K562 (cell line): ENCODE measurements at regions not wholly inside any gene's neighbourhood (a gene's known extent, or its start where the extent isn't known, plus 50 kb on each side); places are given as distances from the start of the nearest gene placed in this dataset.
A peak's percentile ranks its signal among the peaks of the same experiment; 100 is the strongest.

ENCODE experiments used
- ATF4 ChIP-seq: fragments of 450-650 bp; formaldehyde crosslinking; IDR thresholded peaks from 2 replicates; pipeline ENCODE4 v1.4.0; 2022; ENCODE audit warnings: mild to moderate bottlenecking, moderate library complexity
- BCOR ChIP-seq: fragments of 450-650 bp; IDR thresholded peaks from 2 replicates; pipeline ENCODE4 v1.6.1; 2016
- BRD9 ChIP-seq: fragments of 450-650 bp; IDR thresholded peaks from 2 replicates; pipeline ENCODE4 v1.6.1; 2018; ENCODE audit warnings: low read depth; ENCODE audit not compliant: partially characterized antibody
- CHD1 ChIP-seq: fragments of 200-600 bp; sonication (generic); IDR thresholded peaks from one replicate; pipeline ENCODE4 v1.6.1; 2012; ENCODE audit warnings: mild to moderate bottlenecking, moderate library complexity, low read length, inconsistent platforms
- EGR1 ChIP-seq: fragments of 450-650 bp; conservative IDR thresholded peaks from 2 replicates; pipeline ENCODE4 v1.6.1; 2017; ENCODE audit warnings: mild to moderate bottlenecking
- EP400 ChIP-seq: fragments of 450-650 bp; IDR thresholded peaks from 2 replicates; pipeline ENCODE4 v1.6.1; 2017; ENCODE audit warnings: antibody characterized with exemption, mild to moderate bottlenecking, moderate library complexity
- EWSR1 ChIP-seq: fragments of 450-650 bp; IDR thresholded peaks from 2 replicates; pipeline ENCODE4 v1.6.1; 2018; ENCODE audit warnings: borderline replicate concordance, mild to moderate bottlenecking, low read depth, moderate library complexity; ENCODE audit not compliant: partially characterized antibody
- FOXA1 ChIP-seq: fragments of 450-650 bp; IDR thresholded peaks from 2 replicates; pipeline ENCODE4 v1.6.1; 2016; ENCODE audit warnings: mild to moderate bottlenecking, borderline replicate concordance
- FOXK1 ChIP-seq: sonication (generic); formaldehyde crosslinking; IDR thresholded peaks from 2 replicates; pipeline ENCODE4 v1.8.0; 2022; ENCODE audit warnings: missing genetic modification reagents, mild to moderate bottlenecking, borderline replicate concordance
- HDAC2 ChIP-seq: fragments of 450-650 bp; IDR thresholded peaks from 2 replicates; pipeline ENCODE4 v1.6.1; 2016; ENCODE audit warnings: mild to moderate bottlenecking
- IRF9 ChIP-seq: fragments of 450-650 bp; IDR thresholded peaks from 2 replicates; pipeline ENCODE4 v1.6.1; 2016; ENCODE audit warnings: missing biosample characterization, missing genetic modification characterization
- KAT8 ChIP-seq: fragments of 450-650 bp; IDR thresholded peaks from 2 replicates; pipeline ENCODE4 v1.6.1; 2016; ENCODE audit warnings: low read depth, mild to moderate bottlenecking
- KDM2B ChIP-seq: fragments of 250-450 bp; sonication (Bioruptor Pico); IDR thresholded peaks from 2 replicates; pipeline ENCODE4 v1.8.0; 2021; ENCODE audit warnings: mild to moderate bottlenecking, moderate library complexity
- NFATC3 ChIP-seq: fragments of 450-650 bp; IDR thresholded peaks from 2 replicates; pipeline ENCODE4 v1.6.1; 2017; ENCODE audit warnings: mild to moderate bottlenecking
- RERE ChIP-seq: sonication (generic); formaldehyde crosslinking; IDR thresholded peaks from 2 replicates; pipeline ENCODE4 v1.8.0; 2023; ENCODE audit warnings: missing genetic modification reagents, mild to moderate bottlenecking, borderline replicate concordance
- THAP7 ChIP-seq: fragments of 250-450 bp; sonication (Bioruptor Pico); IDR thresholded peaks from 2 replicates; pipeline ENCODE4 v1.5.0; 2021
- THRAP3 ChIP-seq: fragments of 450-650 bp; IDR thresholded peaks from 2 replicates; pipeline ENCODE4 v1.6.1; 2016; ENCODE audit warnings: mild to moderate bottlenecking, inconsistent platforms, borderline replicate concordance
- TRIM24 ChIP-seq, 2 experiments: fragments of 450-650 bp; IDR thresholded peaks; 2 replicates each; pipeline ENCODE4 v1.6.1; 2016
- XRCC3 ChIP-seq: fragments of 450-650 bp; IDR thresholded peaks from 2 replicates; pipeline ENCODE4 v1.6.1; 2017; ENCODE audit warnings: mild to moderate bottlenecking, moderate library complexity
- ZNF143 ChIP-seq: sonication (generic); formaldehyde crosslinking; IDR thresholded peaks from 2 replicates; pipeline ENCODE4 v1.9.0; 2022; ENCODE audit warnings: mild to moderate bottlenecking, missing genetic modification reagents
- ZNF354B ChIP-seq: fragments of 250-450 bp; sonication (Bioruptor Pico); IDR thresholded peaks from 2 replicates; pipeline ENCODE4 v1.4.0; 2020
- ZNF449 ChIP-seq: fragments of 250-450 bp; sonication (Bioruptor Pico); IDR thresholded peaks from 2 replicates; pipeline ENCODE4 v1.8.0; 2022; ENCODE audit warnings: moderate library complexity, mild to moderate bottlenecking, inconsistent platforms
- ZNF77 ChIP-seq: fragments of 250-450 bp; sonication (Bioruptor Pico); IDR thresholded peaks from 2 replicates; pipeline ENCODE4 v1.5.0; 2020

GRCh38 chr5:135203019-135203418 lies 169.0 kb upstream of the PITX1 start (continued):
- TF ChIP-seq EP400: 0 out of 2 replicates have a peak, but pooled peaks have one; percentile 27
- no peak for TF ChIP-seq THRAP3
- TF ChIP-seq BRD9: no peak
- TF ChIP-seq EWSR1: no peak
- TF ChIP-seq FOXK1: no peak
- no peak for TF ChIP-seq KDM2B (CRISPR knock-in tag)
- no peak for TF ChIP-seq BCOR
- no peak for TF ChIP-seq ZNF449
- no peak for TF ChIP-seq IRF9
- TF ChIP-seq NFATC3: no peak
- 0 out of 2 replicates have a peak, but pooled peaks have one; percentile 20 for TF ChIP-seq XRCC3
- TF ChIP-seq TRIM24 (IDR thresholded peaks at IDR 0.05): peak; percentile 57 to 67; a peak in 3 of 4 replicates
- TF ChIP-seq FOXA1: no peak
- TF ChIP-seq ATF4 (CRISPR knock-in tag): no peak
- TF ChIP-seq HDAC2: no peak
- TF ChIP-seq ZNF354B (CRISPR knock-in tag): no peak
- TF ChIP-seq RERE: no peak
- TF ChIP-seq ZNF143: no peak
- TF ChIP-seq KAT8: no peak
- TF ChIP-seq ZNF77 (CRISPR knock-in tag): no peak
- TF ChIP-seq THAP7 (CRISPR knock-in tag): no peak
- no peak for TF ChIP-seq CHD1
- no peak for TF ChIP-seq EGR1
